Activated naive CD8-positive, alpha-beta T cell treated with anti-CD3 and anti-CD28 coated beads, Interleukin-2, amount 10 ng/mL, durations not matched to agents 7 days and 5 days (primary cell): ENCODE measurements at regions not wholly inside any gene's neighbourhood (a gene's known extent, or its start where the extent isn't known, plus 50 kb on each side); places are given as distances from the start of the nearest gene placed in this dataset.

ENCODE experiments used
- ATAC-seq: fragments of 150-1000 bp; cut with Tn5 transposase; one replicate; pipeline ENCODE4 v1.10.0; 2021; ENCODE audit warnings: low read depth, moderate library complexity
- POLR2A ChIA-PET: fragments of 350-600 bp; sonication (Branson Sonifier 250); formaldehyde crosslinking; loops from one replicate; lab custom pipeline; 2021; ENCODE audit warnings: antibody characterized with exemption; lab: Charles Lee
- DNase-seq: peaks from one replicate; pipeline ENCODE4 v3.0.0; 2021
- H3K27ac Mint-ChIP-seq: one replicate; pipeline ENCODE4 v1.8.0; 2022; ENCODE audit warnings: mild to moderate bottlenecking, mixed read lengths
- H3K27me3 Mint-ChIP-seq: one replicate; pipeline ENCODE4 v1.8.0; 2022; ENCODE audit warnings: mild to moderate bottlenecking, moderate library complexity, mixed read lengths
- H3K36me3 Mint-ChIP-seq: one replicate; pipeline ENCODE4 v1.8.0; 2021; ENCODE audit warnings: mild to moderate bottlenecking, mixed read lengths
- H3K4me1 Mint-ChIP-seq: one replicate; pipeline ENCODE4 v1.8.0; 2021; ENCODE audit warnings: mixed read lengths
- H3K4me3 Mint-ChIP-seq: one replicate; pipeline ENCODE4 v1.8.0; 2022; ENCODE audit warnings: mild to moderate bottlenecking, moderate library complexity, mixed read lengths
- H3K9me3 Mint-ChIP-seq: one replicate; pipeline ENCODE4 v1.8.0; 2021; ENCODE audit warnings: mixed read lengths

- H3K4me3 Mint-ChIP-seq = no peak overlapping the region
- H3K4me1 Mint-ChIP-seq = no peaks in the 10 kb centered on the region
- no peak for ATAC-seq
- no peak for DNase-seq
- peaks cover 2% of the 10 kb centered on the region for H3K9me3 Mint-ChIP-seq
- H3K36me3 Mint-ChIP-seq = no peaks in the 10 kb centered on the region
- no peaks in the 10 kb centered on the region for H3K27me3 Mint-ChIP-seq
- POLR2A ChIA-PET = no interaction called here
- H3K27ac Mint-ChIP-seq = no peak overlapping the region
These were observed 467.9 kb downstream of the SOX2 start for GRCh38 chr3:182179631-182180030.

- POLR2A ChIA-PET = no interaction called here
- Mint-ChIP-seq H3K9me3 (peaks cover 2% of the 10 kb centered on the region), H3K36me3 (no peaks in the 10 kb centered on the region), H3K27ac (no peak overlapping the region), H3K27me3 (no peaks in the 10 kb centered on the region), H3K4me3 (no peak overlapping the region), H3K4me1 (no peaks in the 10 kb centered on the region)
- ATAC-seq (no peak), DNase-seq (no peak)
These were observed 469.1 kb downstream of the SOX2 start for GRCh38 chr3:182180654-182181385.

GRCh38 chr3:182182531-182182968 is 470.8 kb downstream of the SOX2 start:
- POLR2A ChIA-PET = no interaction called here
- H3K27ac Mint-ChIP-seq = no peak overlapping the region
- H3K36me3 Mint-ChIP-seq = no peaks in the 10 kb centered on the region
- no peaks in the 10 kb centered on the region for H3K27me3 Mint-ChIP-seq
- H3K4me1 Mint-ChIP-seq = no peaks in the 10 kb centered on the region
- no peak overlapping the region for H3K4me3 Mint-ChIP-seq
- no peak for DNase-seq
- peaks cover 2% of the 10 kb centered on the region for H3K9me3 Mint-ChIP-seq
- ATAC-seq = no peak

- no peak for DNase-seq
- POLR2A ChIA-PET = no interaction called here
- Mint-ChIP-seq H3K27me3 (no peaks in the 10 kb centered on the region), H3K36me3 (no peaks in the 10 kb centered on the region), H3K27ac (no peak overlapping the region), H3K9me3 (peaks cover 2% of the 10 kb centered on the region), H3K4me1 (no peaks in the 10 kb centered on the region), H3K4me3 (no peak overlapping the region)
- no peak for ATAC-seq
These were observed 472.1 kb downstream of the SOX2 start for GRCh38 chr3:182183716-182184430.

GRCh38 chr3:182185313-182185712 is 473.6 kb downstream of the SOX2 start:
- H3K9me3 Mint-ChIP-seq = peaks cover 2% of the 10 kb centered on the region
- H3K27ac Mint-ChIP-seq = no peak overlapping the region
- no peak for ATAC-seq
- H3K4me1 Mint-ChIP-seq = no peaks in the 10 kb centered on the region
- H3K36me3 Mint-ChIP-seq = no peaks in the 10 kb centered on the region
- POLR2A ChIA-PET = no interaction called here
- no peak for DNase-seq
- no peaks in the 10 kb centered on the region for H3K27me3 Mint-ChIP-seq
- H3K4me3 Mint-ChIP-seq = no peak overlapping the region

GRCh38 chr3:182190056-182190455 is 478.3 kb downstream of the SOX2 start:
- H3K27me3 Mint-ChIP-seq = no peaks in the 10 kb centered on the region
- H3K36me3 Mint-ChIP-seq = no peaks in the 10 kb centered on the region
- POLR2A ChIA-PET = no interaction called here
- H3K27ac Mint-ChIP-seq = no peak overlapping the region
- H3K4me1 Mint-ChIP-seq = no peaks in the 10 kb centered on the region
- no peak overlapping the region for H3K4me3 Mint-ChIP-seq
- ATAC-seq = no peak
- no peaks in the 10 kb centered on the region for H3K9me3 Mint-ChIP-seq
- no peak for DNase-seq

- POLR2A ChIA-PET = no interaction called here
- H3K27ac Mint-ChIP-seq = no peak overlapping the region
- no peaks in the 10 kb centered on the region for H3K36me3 Mint-ChIP-seq
- H3K27me3 Mint-ChIP-seq = no peaks in the 10 kb centered on the region
- no peaks in the 10 kb centered on the region for H3K9me3 Mint-ChIP-seq
- DNase-seq (no peak), ATAC-seq (no peak)
- no peak overlapping the region for H3K4me3 Mint-ChIP-seq
- H3K4me1 Mint-ChIP-seq = no peaks in the 10 kb centered on the region
These were observed 486.6 kb downstream of the SOX2 start for GRCh38 chr3:182198345-182198744.

GRCh38 chr3:182201456-182202168 is 489.9 kb downstream of the SOX2 start:
- H3K27me3 Mint-ChIP-seq = no peaks in the 10 kb centered on the region
- no peak overlapping the region for H3K4me3 Mint-ChIP-seq
- no peaks in the 10 kb centered on the region for H3K36me3 Mint-ChIP-seq
- ATAC-seq (no peak), DNase-seq (no peak)
- no peaks in the 10 kb centered on the region for H3K9me3 Mint-ChIP-seq
- H3K4me1 Mint-ChIP-seq = no peaks in the 10 kb centered on the region
- POLR2A ChIA-PET = no interaction called here
- no peak overlapping the region for H3K27ac Mint-ChIP-seq

- Mint-ChIP-seq H3K27ac (no peak overlapping the region), H3K4me1 (no peaks in the 10 kb centered on the region), H3K9me3 (no peaks in the 10 kb centered on the region)
These were observed 500.9 kb downstream of the SOX2 start for GRCh38 chr3:182212479-182213076.

GRCh38 chr3:182214416-182214815 is 502.7 kb downstream of the SOX2 start:
- no peaks in the 10 kb centered on the region for H3K4me1 Mint-ChIP-seq
- DNase-seq (no peak), ATAC-seq (no peak)
- no peak overlapping the region for H3K4me3 Mint-ChIP-seq
- no peaks in the 10 kb centered on the region for H3K27me3 Mint-ChIP-seq
- POLR2A ChIA-PET = no interaction called here
- no peaks in the 10 kb centered on the region for H3K9me3 Mint-ChIP-seq
- H3K27ac Mint-ChIP-seq = no peak overlapping the region
- no peaks in the 10 kb centered on the region for H3K36me3 Mint-ChIP-seq

More at GRCh38 chr3:182212479-182213076, 500.9 kb downstream of the SOX2 start:
- DNase-seq = no peak
- H3K36me3 Mint-ChIP-seq = no peaks in the 10 kb centered on the region
- H3K27me3 Mint-ChIP-seq = no peaks in the 10 kb centered on the region
- no peak overlapping the region for H3K4me3 Mint-ChIP-seq
- no peak for ATAC-seq
- POLR2A ChIA-PET = no interaction called here

GRCh38 chr3:182215881-182216280 is 504.2 kb downstream of the SOX2 start:
- Mint-ChIP-seq H3K27me3 (no peaks in the 10 kb centered on the region), H3K36me3 (no peaks in the 10 kb centered on the region), H3K4me1 (no peaks in the 10 kb centered on the region), H3K4me3 (no peak overlapping the region), H3K9me3 (no peaks in the 10 kb centered on the region), H3K27ac (no peak overlapping the region)
- POLR2A ChIA-PET = no interaction called here
- ATAC-seq (no peak), DNase-seq (no peak)

GRCh38 chr3:182216311-182216970 is 504.7 kb downstream of the SOX2 start:
- H3K27me3 Mint-ChIP-seq = no peaks in the 10 kb centered on the region
- H3K27ac Mint-ChIP-seq = no peak overlapping the region
- H3K9me3 Mint-ChIP-seq = no peaks in the 10 kb centered on the region
- H3K36me3 Mint-ChIP-seq = no peaks in the 10 kb centered on the region
- ATAC-seq (no peak), DNase-seq (no peak)
- POLR2A ChIA-PET = no interaction called here
- no peaks in the 10 kb centered on the region for H3K4me1 Mint-ChIP-seq
- H3K4me3 Mint-ChIP-seq = no peak overlapping the region

- Mint-ChIP-seq H3K27ac (no peak overlapping the region), H3K4me1 (no peaks in the 10 kb centered on the region), H3K27me3 (no peaks in the 10 kb centered on the region), H3K9me3 (no peaks in the 10 kb centered on the region), H3K4me3 (no peak overlapping the region), H3K36me3 (no peaks in the 10 kb centered on the region)
- DNase-seq (no peak), ATAC-seq (no peak)
- POLR2A ChIA-PET = no interaction called here
These were observed 508.3 kb downstream of the SOX2 start for GRCh38 chr3:182220013-182220412.
